A673 (cell line): ENCODE measurements at regions not wholly inside any gene's neighbourhood (a gene's known extent, or its start where the extent isn't known, plus 50 kb on each side); places are given as distances from the start of the nearest gene placed in this dataset.

Experiments used
- BruUV-seq: library from RNA; stranded (reverse); fragments of 400-500 nt; replicated peaks from 2 replicates; lab custom pipeline; 2021; lab: Mats Ljungman, UMichigan
- CTCF ChIA-PET: fragments of 300-600 bp; sonication (Branson Sonifier 250); formaldehyde crosslinking; loops from one replicate; lab custom pipeline; 2022; ENCODE audit warnings: antibody characterized with exemption; lab: Charles Lee
- POLR2A ChIA-PET: fragments of 300-600 bp; sonication (Branson Sonifier 250); formaldehyde crosslinking; loops from one replicate; lab custom pipeline; 2022; ENCODE audit warnings: antibody characterized with exemption; ENCODE audit not compliant: low non-redundant PET; lab: Charles Lee
- DNase-seq: peaks from one replicate; pipeline ENCODE4 v3.0.0-alpha.2; 2015; ENCODE audit warnings: low spot score
- H3K27ac ChIP-seq: fragments of 200-600 bp; sonication (generic); 2 replicates; pipeline ENCODE4 v1.5.1; 2016; ENCODE audit warnings: mixed run types, low read depth, mild to moderate bottlenecking, mixed read lengths, antibody characterized with exemption, low read length; ENCODE audit not compliant: poor library complexity, severe bottlenecking
- H3K27me3 ChIP-seq: fragments of 200-600 bp; sonication (generic); replicated peaks from 2 replicates; pipeline ENCODE4 v1.6.1; 2017; ENCODE audit warnings: mixed run types, low read depth, mild to moderate bottlenecking, mixed read lengths, antibody characterized with exemption, low read length; ENCODE audit not compliant: insufficient read depth, poor library complexity
- H3K36me3 ChIP-seq: fragments of 200-600 bp; sonication (generic); 2 replicates; pipeline ENCODE4 v1.6.1; 2016; ENCODE audit warnings: mixed run types, mild to moderate bottlenecking, mixed read lengths, antibody characterized with exemption, low read length; ENCODE audit not compliant: insufficient read depth, poor library complexity, severe bottlenecking
- H3K4me1 ChIP-seq: fragments of 200-600 bp; sonication (generic); 2 replicates; pipeline ENCODE4 v1.6.1; 2017; ENCODE audit warnings: mixed run types, mild to moderate bottlenecking, mixed read lengths, antibody characterized with exemption, low read length; ENCODE audit not compliant: insufficient read depth, poor library complexity, severe bottlenecking
- H3K4me3 ChIP-seq: fragments of 200-600 bp; sonication (generic); 2 replicates; pipeline ENCODE4 v1.5.1; 2016; ENCODE audit warnings: low read depth, mixed run types, mild to moderate bottlenecking, mixed read lengths, low read length; ENCODE audit not compliant: poor library complexity, severe bottlenecking
- H3K9me3 ChIP-seq: fragments of 200-600 bp; sonication (generic); 2 replicates; pipeline ENCODE4 v1.6.1; 2016; ENCODE audit warnings: mixed run types, low read depth, mild to moderate bottlenecking, mixed read lengths, antibody characterized with exemption, low read length; ENCODE audit not compliant: poor library complexity, severe bottlenecking
- CTCF ChIP-seq: fragments of 300-800, 200-600 bp; sonication (generic); conservative IDR thresholded peaks from 2 replicates; pipeline ENCODE4 v1.5.1; 2017; ENCODE audit warnings: low read depth, mild to moderate bottlenecking, antibody characterized with exemption, low read length, moderate library complexity, mixed read lengths
- EZH2 ChIP-seq: fragments of 200-600 bp; sonication (generic); IDR thresholded peaks from 2 replicates; pipeline ENCODE4 v1.6.1; 2017; ENCODE audit warnings: borderline replicate concordance, low read depth, mild to moderate bottlenecking, mixed read lengths, antibody characterized with exemption, low read length; ENCODE audit not compliant: poor library complexity, severe bottlenecking
- intact Hi-C: fragments of 100-400 bp; cut with micrococcal nuclease; formaldehyde crosslinking; loops from one replicate; pipeline ENCODE4 v1.10.0; 2022; ENCODE audit not compliant: unreplicated experiment

DNA sequence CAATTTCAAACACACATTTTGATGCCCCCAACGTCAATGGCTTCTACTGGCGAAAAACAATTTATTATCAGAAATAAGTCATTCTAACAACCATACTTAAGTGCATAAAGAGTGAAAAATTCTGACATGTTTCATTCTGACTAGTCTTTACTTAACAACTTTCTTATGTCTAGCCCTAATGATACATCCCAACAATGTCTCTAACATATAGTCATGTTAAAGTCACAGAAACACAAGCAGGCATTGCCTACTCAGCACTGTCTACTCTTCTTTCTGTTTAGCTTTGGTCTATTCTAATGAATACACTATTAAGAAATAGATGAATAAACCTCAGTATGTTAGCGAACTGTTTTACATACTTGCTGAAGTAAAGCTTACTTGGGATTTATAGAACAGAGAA lies 105.8 kb upstream of the DUSP10 start:
- no peak overlapping the region for H3K4me3 ChIP-seq
- POLR2A ChIA-PET = no interaction called here
- DNase-seq = no peak
- intact Hi-C loops = no loop called here
- TF ChIP-seq EZH2 = no peak
- no peak for TF ChIP-seq CTCF
- no peaks in the 10 kb centered on the region for H3K9me3 ChIP-seq
- no peaks in the 10 kb centered on the region for H3K27me3 ChIP-seq
- H3K4me1 ChIP-seq = no peaks in the 10 kb centered on the region
- no peak overlapping the region for H3K27ac ChIP-seq
- CTCF ChIA-PET = no interaction called here
- BruUV-seq = no TSS peak
- no peaks in the 10 kb centered on the region for H3K36me3 ChIP-seq

DNA sequence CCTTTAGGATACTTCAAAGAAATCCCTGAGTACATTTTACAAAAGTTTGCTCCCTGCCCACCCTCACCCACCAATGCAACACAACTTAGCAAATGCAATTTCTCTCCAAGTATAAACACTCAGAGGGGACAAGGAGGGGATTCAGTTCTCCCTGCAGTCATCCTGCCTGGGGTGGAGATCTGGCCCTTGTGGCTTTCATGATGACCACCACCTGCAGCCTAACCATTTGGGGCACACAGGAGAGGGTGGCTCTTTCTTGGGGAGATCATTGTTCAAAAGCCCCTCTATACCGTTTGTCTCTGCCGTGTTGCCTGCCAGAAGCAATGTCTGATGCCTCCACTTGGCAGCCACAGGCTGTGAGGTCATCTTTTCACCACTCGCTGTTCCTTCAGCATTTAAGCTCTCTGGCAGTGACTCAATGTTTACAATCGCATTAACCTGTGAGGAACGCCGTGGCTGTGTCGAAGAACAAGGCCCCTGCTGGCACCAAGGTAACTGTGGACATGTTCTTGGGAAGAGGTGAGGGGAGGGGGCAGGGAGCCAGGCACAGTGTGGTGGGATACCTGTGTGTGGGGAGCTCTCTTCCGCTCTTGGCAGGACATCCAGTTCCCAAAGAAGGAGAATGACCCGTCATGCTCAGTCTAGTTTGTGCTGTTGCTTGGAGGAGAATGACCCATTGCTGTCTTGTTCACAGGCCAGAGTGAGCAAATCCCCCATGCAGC lies 103.9 kb upstream of the DUSP10 start:
- no peak for DNase-seq
- Histone ChIP-seq H3K27ac (no peak overlapping the region), H3K9me3 (no peaks in the 10 kb centered on the region), H3K27me3 (no peaks in the 10 kb centered on the region), H3K4me3 (no peak overlapping the region), H3K36me3 (no peaks in the 10 kb centered on the region), H3K4me1 (no peaks in the 10 kb centered on the region)
- ChIA-PET CTCF (no interaction called here), POLR2A (no interaction called here)
- no peak for TF ChIP-seq EZH2
- TF ChIP-seq CTCF = no peak
- BruUV-seq = no TSS peak
- intact Hi-C loops = no loop called here

- no peaks in the 10 kb centered on the region for H3K36me3 ChIP-seq
- H3K9me3 ChIP-seq = no peaks in the 10 kb centered on the region
- no TSS peak for BruUV-seq
- no peak overlapping the region for H3K4me3 ChIP-seq
- H3K27ac ChIP-seq = no peak overlapping the region
- H3K27me3 ChIP-seq = no peaks in the 10 kb centered on the region
- no peaks in the 10 kb centered on the region for H3K4me1 ChIP-seq
- intact Hi-C loops = no loop called here
- CTCF ChIA-PET = no interaction called here
- TF ChIP-seq EZH2 = no peak
- TF ChIP-seq CTCF = no peak
- POLR2A ChIA-PET = no interaction called here
- no peak for DNase-seq
Measured at GRCh38 chr1:221841983-221842335, 100.1 kb upstream of the DUSP10 start.
